ENCODE measurements at regions not wholly inside any gene's neighbourhood (a gene's known extent, or its start where the extent isn't known, plus 50 kb on each side); places are given as distances from the start of the nearest gene placed in this dataset.

DNA sequence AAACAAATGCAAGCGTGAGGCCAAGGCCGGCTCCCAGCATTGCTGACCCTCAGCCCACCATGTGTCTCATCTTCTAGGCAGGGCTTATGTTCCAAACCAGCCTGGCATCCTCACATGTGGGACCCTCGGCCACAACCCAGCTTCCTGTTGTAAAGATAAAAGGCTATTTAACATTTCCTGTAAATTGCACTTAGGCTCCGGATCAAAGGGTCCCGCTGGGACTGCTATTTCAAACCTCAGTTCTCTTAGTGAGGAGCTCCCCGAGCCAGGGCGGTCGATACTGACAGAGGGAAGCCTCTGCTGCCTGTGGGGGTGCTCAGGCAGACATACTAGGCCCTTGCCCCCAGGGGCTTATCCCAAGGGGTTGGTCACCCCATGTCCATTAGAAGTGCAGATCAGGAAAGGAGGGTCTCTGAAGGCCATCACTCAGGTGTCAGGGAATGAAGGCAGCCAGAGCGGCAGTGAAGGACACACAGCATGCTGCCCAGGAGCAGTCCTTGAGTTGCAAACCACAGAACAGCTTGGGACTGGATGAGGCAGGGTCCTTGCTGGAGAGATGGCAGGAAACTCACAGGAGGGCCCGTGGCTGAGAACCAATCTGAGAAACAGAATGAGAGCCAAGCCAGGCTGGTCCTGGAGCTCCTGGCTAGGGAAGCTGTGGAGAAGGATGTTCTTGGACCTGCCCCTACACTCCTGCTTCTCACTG lies 239.9 kb downstream of the TLE3 start:
- WGBS (ENCODE audit: missing lambda C conversion rate), result 77% methylated on average over 10 of the region's 10 CpGs
- FAIRE-seq (no peak), ATAC-seq (no peak), DNase-seq (ENCODE audit: low read depth in 1 of 2, low spot score in 1 of 2) (no peak)
- H3K27ac ChIP-seq, result no peak overlapping the region
- CTCF ChIA-PET, result interaction anchor here (1.1 to 1.4 kb wide), 2 partner anchors 10 to 281 kb away, joined by 3 to 4 read pairs; no protein-coding TSS in a partner anchor
- H3K4me2 ChIP-seq, result no peak overlapping the region
- POLR2A ChIA-PET, result no interaction called here
- peaks cover 5% of the 10 kb centered on the region; the same call in 2 of the 3 replicates for H3K4me1 ChIP-seq
- H3K9me3 ChIP-seq, result no peaks in the 10 kb centered on the region
- H3K4me3 ChIP-seq, result no peak overlapping the region
- TF ChIP-seq, protein P1, sequence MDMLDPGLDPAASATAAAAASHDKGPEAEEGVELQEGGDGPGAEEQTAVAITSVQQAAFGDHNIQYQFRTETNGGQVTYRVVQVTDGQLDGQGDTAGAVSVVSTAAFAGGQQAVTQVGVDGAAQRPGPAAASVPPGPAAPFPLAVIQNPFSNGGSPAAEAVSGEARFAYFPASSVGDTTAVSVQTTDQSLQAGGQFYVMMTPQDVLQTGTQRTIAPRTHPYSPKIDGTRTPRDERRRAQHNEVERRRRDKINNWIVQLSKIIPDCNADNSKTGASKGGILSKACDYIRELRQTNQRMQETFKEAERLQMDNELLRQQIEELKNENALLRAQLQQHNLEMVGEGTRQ (IDR thresholded peaks at IDR 0.05), result no peak
- TF ChIP-seq E2F6 (IDR thresholded peaks at IDR 0.05; ENCODE audit: borderline replicate concordance, low read depth) (no peak), CBX2 (IDR thresholded peaks at IDR 0.05; ENCODE audit: borderline replicate concordance, low read depth) (no peak), CHD4 (IDR thresholded peaks at IDR 0.05; ENCODE audit: borderline replicate concordance) (no peak), HOXB5 (CRISPR knock-in tag; IDR thresholded peaks at IDR 0.05) (no peak), FOSL2 (IDR thresholded peaks at IDR 0.05) (no peak), FOSL2 (CRISPR knock-in tag; IDR thresholded peaks at IDR 0.05) (no peak), CEBPB (IDR thresholded peaks at IDR 0.05) (no peak), RNF2 (IDR thresholded peaks at IDR 0.05; ENCODE audit: borderline replicate concordance, low read depth) (no peak), TP53 (CRISPR knock-in tag; IDR thresholded peaks at IDR 0.05) (no peak), HOXB13 (CRISPR knock-in tag; IDR thresholded peaks at IDR 0.05; ENCODE audit: low read depth) (no peak), SREBF2 (IDR thresholded peaks at IDR 0.05) (no peak), TFCP2L1 (CRISPR knock-in tag; IDR thresholded peaks at IDR 0.05) (no peak), NPAS2 (CRISPR knock-in tag; IDR thresholded peaks at IDR 0.05; ENCODE audit: borderline replicate concordance) (no peak), KDM5A (IDR thresholded peaks at IDR 0.05) (no peak), RARB (CRISPR knock-in tag; IDR thresholded peaks at IDR 0.05) (no peak), FOXS1 (CRISPR knock-in tag; IDR thresholded peaks at IDR 0.05) (no peak), RAD21 (conservative IDR thresholded peaks at IDR 0.05 in 1 of 2, IDR thresholded peaks at IDR 0.05 in 1 of 2) (no peak), MAZ (IDR thresholded peaks at IDR 0.05; ENCODE audit: borderline replicate concordance, low read depth, low read length) (no peak), HDAC2 (IDR thresholded peaks at IDR 0.05) (no peak)
- TF ChIP-seq, protein P2, sequence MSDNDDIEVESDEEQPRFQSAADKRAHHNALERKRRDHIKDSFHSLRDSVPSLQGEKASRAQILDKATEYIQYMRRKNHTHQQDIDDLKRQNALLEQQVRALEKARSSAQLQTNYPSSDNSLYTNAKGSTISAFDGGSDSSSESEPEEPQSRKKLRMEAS (IDR thresholded peaks at IDR 0.05), result no peak

DNA sequence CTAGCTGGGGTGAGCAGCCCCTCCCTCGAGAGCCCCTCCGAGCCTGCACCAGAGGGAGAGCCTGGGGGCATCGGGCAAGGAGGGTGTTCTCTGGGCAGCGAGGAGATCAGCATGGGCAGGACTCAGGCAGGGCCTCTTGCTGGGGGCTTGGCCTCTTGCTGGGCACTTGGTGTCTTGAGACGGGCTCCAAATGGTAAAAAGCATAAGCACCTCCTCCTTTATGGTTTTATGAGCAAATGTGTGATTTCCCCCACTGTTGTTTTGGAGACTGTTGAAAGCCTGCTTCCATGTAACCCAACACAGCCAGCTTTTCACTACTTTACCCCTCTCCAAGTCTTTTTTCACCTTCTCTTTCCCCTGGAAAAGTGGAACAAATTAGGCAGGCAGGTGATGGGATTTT lies 239.3 kb downstream of the TLE3 start:
- WGBS (ENCODE audit: missing lambda C conversion rate), result 53% methylated on average over 5 of the region's 5 CpGs
- no peak for ATAC-seq
- CTCF ChIA-PET, result interaction anchor here (1.1 to 1.4 kb wide), 2 partner anchors 9 to 282 kb away, joined by 3 to 4 read pairs; no protein-coding TSS in a partner anchor

GRCh38 chr15:69859866-69860265 lies 237.9 kb downstream of the TLE3 start:
- H3K27ac ChIP-seq, result no peak overlapping the region
- 81% methylated on average over 5 of the region's 5 CpGs for WGBS (ENCODE audit: missing lambda C conversion rate)
- ChIA-PET CTCF (interaction anchor here (0.6 to 2.2 kb wide), 5 partner anchors 14 to 117 kb away, joined by 3 to 6 read pairs (median 3); no protein-coding TSS in a partner anchor), POLR2A (no interaction called here)
- DNase-seq (ENCODE audit: low read depth in 1 of 2, low spot score in 1 of 2), result no peak
- H3K4me3 ChIP-seq, result no peak overlapping the region
- TF ChIP-seq FOXS1 (CRISPR knock-in tag; IDR thresholded peaks at IDR 0.05) (no peak), HOXB13 (CRISPR knock-in tag; IDR thresholded peaks at IDR 0.05; ENCODE audit: low read depth) (no peak), ZFP36 (IDR thresholded peaks at IDR 0.05; ENCODE audit: borderline replicate concordance, partially characterized antibody) (no peak), POLR2A (IDR thresholded peaks at IDR 0.05; ENCODE audit: low read length) (no peak), ZSCAN20 (CRISPR knock-in tag; IDR thresholded peaks at IDR 0.05) (no peak), SMC3 (IDR thresholded peaks at IDR 0.05) (no peak), JUNB (IDR thresholded peaks at IDR 0.05) (no peak), ZNF302 (CRISPR knock-in tag; IDR thresholded peaks at IDR 0.05) (no peak), KDM1A (IDR thresholded peaks at IDR 0.05; ENCODE audit: low read depth) (no peak), HDAC2 (IDR thresholded peaks at IDR 0.05) (no peak), SREBF2 (IDR thresholded peaks at IDR 0.05) (no peak), BHLHE40 (IDR thresholded peaks at IDR 0.05; ENCODE audit: low read depth, low read length) (no peak), POLR2AphosphoS2 (conservative IDR thresholded peaks at IDR 0.05; ENCODE audit: low read length) (no peak), TP53 (CRISPR knock-in tag; IDR thresholded peaks at IDR 0.05) (no peak), FOSB (CRISPR knock-in tag; IDR thresholded peaks at IDR 0.05) (no peak), FOSL2 (IDR thresholded peaks at IDR 0.05) (no peak), FOSL2 (CRISPR knock-in tag; IDR thresholded peaks at IDR 0.05) (no peak)
- TF ChIP-seq, protein P3, sequence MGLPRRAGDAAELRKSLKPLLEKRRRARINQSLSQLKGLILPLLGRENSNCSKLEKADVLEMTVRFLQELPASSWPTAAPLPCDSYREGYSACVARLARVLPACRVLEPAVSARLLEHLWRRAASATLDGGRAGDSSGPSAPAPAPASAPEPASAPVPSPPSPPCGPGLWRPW (IDR thresholded peaks at IDR 0.05), result no peak
- no peaks in the 10 kb centered on the region for H3K4me1 ChIP-seq
- ATAC-seq, result no peak
- H3K4me2 ChIP-seq, result no peak overlapping the region
- H3K9me3 ChIP-seq, result 0 out of 3 replicates have a peak, but pooled peaks cover 2% of the 10 kb centered on the region
- no peak for FAIRE-seq

More for the DNA sequence above, 239.3 kb downstream of the TLE3 start:
- POLR2A ChIA-PET, result interaction anchor here (0.6 kb wide), 1 partner anchor 240 kb away, joined by 4 read pairs; no protein-coding TSS in a partner anchor
- Histone ChIP-seq H3K27ac (no peak overlapping the region), H3K4me1 (peaks cover 1% of the 10 kb centered on the region; the same call in 2 of the 3 replicates), H3K4me2 (no peak overlapping the region), H3K4me3 (no peak overlapping the region), H3K9me3 (no peaks in the 10 kb centered on the region)
- TF ChIP-seq ZSCAN20 (CRISPR knock-in tag; IDR thresholded peaks at IDR 0.05) (no peak), GATA3 (IDR thresholded peaks at IDR 0.05; ENCODE audit: borderline replicate concordance) (no peak)
- no peak for DNase-seq (ENCODE audit: low read depth in 1 of 2, low spot score in 1 of 2)
- FAIRE-seq, result no peak
